Neural cell (in vitro differentiated cells): ENCODE measurements at regions not wholly inside any gene's neighbourhood (a gene's known extent, or its start where the extent isn't known, plus 50 kb on each side); places are given as distances from the start of the nearest gene placed in this dataset.

Experiments
- H2AFZ ChIP-seq: fragments of 200-600, 300-800 bp; sonication (generic), shearing (Covaris generic); 2 replicates; pipeline ENCODE4 v1.6.0; 2014; ENCODE audit warnings: low read depth, mild to moderate bottlenecking, antibody characterized with exemption, low read length, moderate library complexity
- H3F3A ChIP-seq: fragments of 200-600 bp; shearing (Covaris generic); 2 replicates; pipeline ENCODE4 v1.6.1; 2016; ENCODE audit warnings: mild to moderate bottlenecking, moderate library complexity, mixed read lengths, antibody characterized with exemption, low read length; ENCODE audit not compliant: insufficient read depth, poor library complexity, severe bottlenecking
- H3K27ac ChIP-seq: fragments of 200-600, 300-800 bp; sonication (generic), shearing (Covaris generic); 2 replicates; pipeline ENCODE4 v1.5.1; 2014; ENCODE audit warnings: mild to moderate bottlenecking, low read length, moderate library complexity
- H3K27me3 ChIP-seq: fragments of 300-800, 200-600 bp; sonication (generic), shearing (Covaris generic); 2 replicates; pipeline ENCODE4 v1.6.0; 2014; ENCODE audit warnings: mild to moderate bottlenecking, low read depth, low read length, moderate library complexity; ENCODE audit not compliant: insufficient read depth
- H3K36me3 ChIP-seq: fragments of 300-800, 200-600 bp; sonication (generic), shearing (Covaris generic); 2 replicates; pipeline ENCODE4 v1.5.1; 2014; ENCODE audit warnings: mild to moderate bottlenecking, antibody characterized with exemption, low read length, moderate library complexity; ENCODE audit not compliant: insufficient read depth
- H3K4me2 ChIP-seq: fragments of 300-800, 200-600 bp; sonication (generic), shearing (Covaris generic); 2 replicates; pipeline ENCODE4 v1.6.0; 2014; ENCODE audit warnings: mild to moderate bottlenecking, low read length
- H3K4me3 ChIP-seq: fragments of 300-800, 200-600 bp; sonication (generic), shearing (Covaris generic); 2 replicates; pipeline ENCODE4 v1.5.1; 2014; ENCODE audit warnings: mild to moderate bottlenecking, low read length, moderate library complexity
- H3K79me2 ChIP-seq: fragments of 200-600 bp; shearing (Covaris generic); replicated peaks from 2 replicates; pipeline ENCODE4 v1.6.0; 2014; ENCODE audit warnings: mild to moderate bottlenecking, low read length, moderate library complexity; ENCODE audit not compliant: insufficient read depth
- H3K9ac ChIP-seq: fragments of 300-800, 200-600 bp; sonication (generic), shearing (Covaris generic); 2 replicates; pipeline ENCODE4 v1.6.1; 2016; ENCODE audit warnings: mild to moderate bottlenecking, low read length, mixed read lengths
- H3K9me2 ChIP-seq: fragments of 200-600 bp; shearing (Covaris generic); 2 replicates; pipeline ENCODE4 v1.6.1; 2016; ENCODE audit warnings: mild to moderate bottlenecking, low read length, mixed read lengths; ENCODE audit not compliant: insufficient read depth
- H3K9me3 ChIP-seq: fragments of 200-600, 300-800 bp; sonication (generic), shearing (Covaris generic); 2 replicates; pipeline ENCODE4 v1.6.1; 2016; ENCODE audit warnings: mild to moderate bottlenecking, mixed run types, low read length, moderate library complexity, mixed read lengths
- H4K20me1 ChIP-seq: fragments of 200-600 bp; shearing (Covaris generic); 2 replicates; pipeline ENCODE4 v1.6.1; 2016; ENCODE audit warnings: mild to moderate bottlenecking, mixed run types; ENCODE audit not compliant: insufficient read depth
- EP300 ChIP-seq: fragments of 450-650 bp; conservative IDR thresholded peaks from 2 replicates; pipeline ENCODE4 v1.6.1; 2014; ENCODE audit warnings: antibody characterized with exemption, mild to moderate bottlenecking, moderate library complexity; ENCODE audit not compliant: poor library complexity, severe bottlenecking
- EZH2 ChIP-seq: fragments of 200-600, 300-800 bp; shearing (Covaris generic), sonication (generic); IDR thresholded peaks from 2 replicates; pipeline ENCODE4 v1.6.1; 2014; ENCODE audit warnings: antibody characterized with exemption, low read length, borderline replicate concordance, mild to moderate bottlenecking; ENCODE audit not compliant: insufficient read depth, poor library complexity, severe bottlenecking
- MXI1 ChIP-seq: fragments of 450-650 bp; conservative IDR thresholded peaks from 2 replicates; pipeline ENCODE4 v1.6.1; 2014; ENCODE audit warnings: antibody characterized with exemption, mild to moderate bottlenecking; ENCODE audit not compliant: poor library complexity, severe bottlenecking
- POLR2AphosphoS5 ChIP-seq: IDR thresholded peaks from 2 replicates; pipeline ENCODE4 v1.6.1; 2012
- RAD21 ChIP-seq: fragments of 450-650 bp; conservative IDR thresholded peaks from 2 replicates; pipeline ENCODE4 v1.6.1; 2014; ENCODE audit warnings: antibody characterized with exemption, mild to moderate bottlenecking, moderate library complexity
- REST ChIP-seq: IDR thresholded peaks from 2 replicates; pipeline ENCODE4 v1.6.1; 2012; ENCODE audit warnings: borderline replicate concordance
- SMC3 ChIP-seq: fragments of 450-650 bp; conservative IDR thresholded peaks from 2 replicates; pipeline ENCODE4 v1.6.1; 2014; ENCODE audit warnings: antibody characterized with exemption, mild to moderate bottlenecking, moderate library complexity; ENCODE audit not compliant: poor library complexity
- TAF1 ChIP-seq: IDR thresholded peaks from 2 replicates; pipeline ENCODE4 v1.6.1; 2012; ENCODE audit warnings: low read depth
- TF ChIP-seq, protein P1 (sequence below): fragments of 450-650 bp; IDR thresholded peaks from 2 replicates; pipeline ENCODE4 v1.5.1; 2014; ENCODE audit warnings: antibody characterized with exemption, mild to moderate bottlenecking, moderate library complexity; ENCODE audit not compliant: poor library complexity, severe bottlenecking

GRCh38 chr7:1292972-1293830 is 60.5 kb downstream of the UNCX start:
- no peak for TF ChIP-seq TAF1
- TF ChIP-seq EP300, result no peak
- no peak for TF ChIP-seq REST
- no peak for TF ChIP-seq RAD21
- no peak for TF ChIP-seq SMC3
- TF ChIP-seq MXI1, result no peak
- no peak for TF ChIP-seq EZH2
- TF ChIP-seq, protein P1, sequence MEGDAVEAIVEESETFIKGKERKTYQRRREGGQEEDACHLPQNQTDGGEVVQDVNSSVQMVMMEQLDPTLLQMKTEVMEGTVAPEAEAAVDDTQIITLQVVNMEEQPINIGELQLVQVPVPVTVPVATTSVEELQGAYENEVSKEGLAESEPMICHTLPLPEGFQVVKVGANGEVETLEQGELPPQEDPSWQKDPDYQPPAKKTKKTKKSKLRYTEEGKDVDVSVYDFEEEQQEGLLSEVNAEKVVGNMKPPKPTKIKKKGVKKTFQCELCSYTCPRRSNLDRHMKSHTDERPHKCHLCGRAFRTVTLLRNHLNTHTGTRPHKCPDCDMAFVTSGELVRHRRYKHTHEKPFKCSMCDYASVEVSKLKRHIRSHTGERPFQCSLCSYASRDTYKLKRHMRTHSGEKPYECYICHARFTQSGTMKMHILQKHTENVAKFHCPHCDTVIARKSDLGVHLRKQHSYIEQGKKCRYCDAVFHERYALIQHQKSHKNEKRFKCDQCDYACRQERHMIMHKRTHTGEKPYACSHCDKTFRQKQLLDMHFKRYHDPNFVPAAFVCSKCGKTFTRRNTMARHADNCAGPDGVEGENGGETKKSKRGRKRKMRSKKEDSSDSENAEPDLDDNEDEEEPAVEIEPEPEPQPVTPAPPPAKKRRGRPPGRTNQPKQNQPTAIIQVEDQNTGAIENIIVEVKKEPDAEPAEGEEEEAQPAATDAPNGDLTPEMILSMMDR, result no peak
- TF ChIP-seq POLR2AphosphoS5, result no peak
- no peak overlapping the region for H3K27ac ChIP-seq
- H3K9me2 ChIP-seq, result no peaks in the 10 kb centered on the region
- no peaks in the 10 kb centered on the region for H3K36me3 ChIP-seq
- no peak overlapping the region for H3K4me3 ChIP-seq
- H3K27me3 ChIP-seq, result no peaks in the 10 kb centered on the region
- no peak overlapping the region for H3K9ac ChIP-seq
- H4K20me1 ChIP-seq, result no peaks in the 10 kb centered on the region
- no peaks in the 10 kb centered on the region for H3F3A ChIP-seq
- no peak overlapping the region for H2AFZ ChIP-seq
- no peaks in the 10 kb centered on the region for H3K9me3 ChIP-seq
- H3K79me2 ChIP-seq, result no peaks in the 10 kb centered on the region
- no peak overlapping the region for H3K4me2 ChIP-seq

DNA sequence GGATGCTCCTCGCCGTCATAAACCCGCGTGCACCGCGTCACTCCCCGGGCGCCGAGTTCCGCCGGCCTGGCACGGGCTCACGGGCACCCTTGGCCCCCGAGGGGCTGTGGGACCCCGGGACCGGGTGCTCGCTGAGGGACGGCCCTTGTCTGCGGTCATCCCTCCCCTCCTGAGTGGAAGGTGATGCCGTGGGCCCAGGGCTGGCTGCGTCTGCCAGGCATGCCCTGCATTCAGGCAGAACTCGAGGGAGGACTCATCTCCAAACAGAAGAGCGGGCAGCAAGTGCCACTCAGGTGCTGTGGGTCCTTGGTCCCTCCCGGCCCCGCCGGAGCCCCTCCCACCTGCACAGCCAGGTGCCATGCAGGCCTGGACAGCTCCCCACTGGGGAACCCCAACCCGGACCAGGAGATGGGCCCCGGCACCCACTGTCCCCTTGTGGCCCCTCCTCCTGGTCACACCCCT is 61.3 kb downstream of the UNCX start:
- H2AFZ ChIP-seq, result no peak overlapping the region
- H4K20me1 ChIP-seq, result no peaks in the 10 kb centered on the region
- no peaks in the 10 kb centered on the region for H3F3A ChIP-seq
- no peak overlapping the region for H3K4me3 ChIP-seq
- H3K27ac ChIP-seq, result no peak overlapping the region
- no peak for TF ChIP-seq SMC3
- TF ChIP-seq MXI1, result no peak
- TF ChIP-seq TAF1, result no peak
- no peak for TF ChIP-seq EZH2
- no peak for TF ChIP-seq RAD21
- TF ChIP-seq, protein P1, result no peak
- no peak for TF ChIP-seq POLR2AphosphoS5
- TF ChIP-seq REST, result no peak
- TF ChIP-seq EP300, result no peak
- H3K27me3 ChIP-seq, result no peaks in the 10 kb centered on the region
- H3K9ac ChIP-seq, result no peak overlapping the region
- H3K79me2 ChIP-seq, result no peaks in the 10 kb centered on the region
- H3K9me2 ChIP-seq, result no peaks in the 10 kb centered on the region
- no peaks in the 10 kb centered on the region for H3K36me3 ChIP-seq
- H3K4me2 ChIP-seq, result no peak overlapping the region
- H3K9me3 ChIP-seq, result no peaks in the 10 kb centered on the region
